AG04450 (cell line): ENCODE measurements at regions not wholly inside any gene's neighbourhood (a gene's known extent, or its start where the extent isn't known, plus 50 kb on each side); places are given as distances from the start of the nearest gene placed in this dataset.
"Not testable (repeated sequence)": the region's sequence is repeated elsewhere in the genome, so short reads cannot be mapped to it uniquely, and the experiment has no call there.

ENCODE experiments used
- CTCF ChIA-PET: fragments of 300-600, 350-600 bp; formaldehyde crosslinking; extraction: SDS; loops from one replicate; lab custom pipeline; 2022; ENCODE audit warnings: antibody characterized with exemption, inconsistent platforms; lab: Charles Lee
- POLR2A ChIA-PET: fragments of 350-600 bp; formaldehyde crosslinking; extraction: SDS; loops from one replicate; lab custom pipeline; 2021; ENCODE audit warnings: antibody characterized with exemption, inconsistent platforms; lab: Yijun Ruan, JAX
- DNase-seq: peaks from one replicate; pipeline ENCODE4 v3.0.0-alpha.2; 2011; ENCODE audit warnings: low read depth, low spot score
- H3K27ac ChIP-seq: one replicate; pipeline ENCODE4 v1.5.1; 2012; ENCODE audit warnings: low read depth, low read length, control low read depth
- H3K27me3 ChIP-seq: one replicate; pipeline ENCODE4 v1.6.0; 2012; ENCODE audit warnings: low read length; ENCODE audit not compliant: control insufficient read depth, insufficient read depth
- H3K4me3 ChIP-seq: 2 replicates; pipeline ENCODE4 v1.5.1; 2011; ENCODE audit warnings: mild to moderate bottlenecking, low read depth, low read length, control low read depth
- H3K9me3 ChIP-seq: 2 replicates; pipeline ENCODE4 v1.5.1; 2012; ENCODE audit warnings: low read length; ENCODE audit not compliant: control insufficient read depth, insufficient read depth
- TF ChIP-seq, protein P1 (sequence below): IDR thresholded peaks from 2 replicates; pipeline ENCODE4 v1.5.1; 2011; ENCODE audit warnings: low read depth, low read length, control low read depth, inconsistent platforms

DNA sequence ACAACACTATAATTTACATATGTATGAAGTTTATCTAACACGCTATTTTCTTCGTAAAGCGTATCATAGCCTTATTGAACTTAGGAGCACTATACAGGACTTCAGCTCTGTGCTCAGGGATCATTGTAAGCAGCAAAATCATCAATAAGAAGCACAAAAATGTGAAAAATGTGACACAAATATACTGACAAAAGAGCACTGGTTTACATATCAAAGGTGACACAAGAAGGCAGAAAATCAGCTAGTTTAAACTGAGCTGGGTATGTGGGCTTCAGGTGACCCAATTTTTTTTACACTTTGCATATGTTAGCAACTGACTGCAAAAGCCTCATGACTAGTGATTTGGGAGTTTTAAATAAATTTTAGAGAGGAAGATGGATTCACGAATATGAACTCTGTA is 215.2 kb upstream of the CHORDC1 start:
- TF ChIP-seq, protein P1, sequence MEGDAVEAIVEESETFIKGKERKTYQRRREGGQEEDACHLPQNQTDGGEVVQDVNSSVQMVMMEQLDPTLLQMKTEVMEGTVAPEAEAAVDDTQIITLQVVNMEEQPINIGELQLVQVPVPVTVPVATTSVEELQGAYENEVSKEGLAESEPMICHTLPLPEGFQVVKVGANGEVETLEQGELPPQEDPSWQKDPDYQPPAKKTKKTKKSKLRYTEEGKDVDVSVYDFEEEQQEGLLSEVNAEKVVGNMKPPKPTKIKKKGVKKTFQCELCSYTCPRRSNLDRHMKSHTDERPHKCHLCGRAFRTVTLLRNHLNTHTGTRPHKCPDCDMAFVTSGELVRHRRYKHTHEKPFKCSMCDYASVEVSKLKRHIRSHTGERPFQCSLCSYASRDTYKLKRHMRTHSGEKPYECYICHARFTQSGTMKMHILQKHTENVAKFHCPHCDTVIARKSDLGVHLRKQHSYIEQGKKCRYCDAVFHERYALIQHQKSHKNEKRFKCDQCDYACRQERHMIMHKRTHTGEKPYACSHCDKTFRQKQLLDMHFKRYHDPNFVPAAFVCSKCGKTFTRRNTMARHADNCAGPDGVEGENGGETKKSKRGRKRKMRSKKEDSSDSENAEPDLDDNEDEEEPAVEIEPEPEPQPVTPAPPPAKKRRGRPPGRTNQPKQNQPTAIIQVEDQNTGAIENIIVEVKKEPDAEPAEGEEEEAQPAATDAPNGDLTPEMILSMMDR, result no peak
- POLR2A ChIA-PET, result no interaction called here
- CTCF ChIA-PET, result no interaction called here
- H3K27ac ChIP-seq, result no peak overlapping the region
- no peaks in the 10 kb centered on the region for H3K27me3 ChIP-seq
- peaks cover 3% of the 10 kb centered on the region; the same call in 1 of the 2 replicates for H3K9me3 ChIP-seq
- no peak for DNase-seq
- H3K4me3 ChIP-seq, result no peak overlapping the region

GRCh38 chr11:90434858-90435257 is 212.0 kb upstream of the CHORDC1 start:
- Histone ChIP-seq H3K27ac (no peak overlapping the region), H3K9me3 (no peaks in the 10 kb centered on the region), H3K4me3 (no peak overlapping the region), H3K27me3 (no peaks in the 10 kb centered on the region)
- POLR2A ChIA-PET, result no interaction called here
- CTCF ChIA-PET, result no interaction called here
- DNase-seq, result no peak
- TF ChIP-seq, protein P1, result no peak

GRCh38 chr11:90428836-90429235 is 206.0 kb upstream of the CHORDC1 start:
- CTCF ChIA-PET, result no interaction called here

DNA sequence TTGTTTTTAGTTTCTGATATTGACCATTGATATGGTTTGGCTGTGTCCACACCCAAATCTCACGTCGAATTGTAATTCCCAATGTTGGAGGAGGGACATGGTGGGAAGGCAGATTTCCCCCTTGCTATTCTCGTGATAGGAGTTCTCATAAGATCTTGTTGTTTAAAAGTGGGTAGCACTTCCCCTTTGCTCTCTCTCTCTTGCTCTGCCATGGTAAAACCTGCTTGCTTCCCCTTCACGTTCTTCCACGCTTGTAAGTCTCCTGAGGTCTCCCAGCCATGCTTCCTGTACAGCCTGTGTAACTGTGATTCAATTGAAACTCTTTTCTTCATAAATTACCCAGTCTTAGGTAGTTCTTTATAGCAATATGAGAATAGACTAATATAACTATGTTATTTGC is 203.6 kb upstream of the CHORDC1 start:
- H3K9me3 ChIP-seq, result peaks cover 3% of the 10 kb centered on the region
- DNase-seq, result no peak
- ChIA-PET CTCF (no interaction called here), POLR2A (no interaction called here)
- H3K27me3 ChIP-seq, result no peaks in the 10 kb centered on the region
- no peak overlapping the region for H3K27ac ChIP-seq
- H3K4me3 ChIP-seq, result no peak overlapping the region
- TF ChIP-seq, protein P1, result no peak

More at GRCh38 chr11:90428836-90429235, 206.0 kb upstream of the CHORDC1 start:
- Histone ChIP-seq H3K27ac (no peak overlapping the region), H3K27me3 (no peaks in the 10 kb centered on the region), H3K9me3 (peaks cover 3% of the 10 kb centered on the region; the same call in 1 of the 2 replicates), H3K4me3 (no peak overlapping the region)
- DNase-seq, result no peak
- TF ChIP-seq, protein P1, result no peak
- POLR2A ChIA-PET, result no interaction called here

GRCh38 chr11:90423378-90423777 is 200.5 kb upstream of the CHORDC1 start:
- Histone ChIP-seq H3K27me3 (no peaks in the 10 kb centered on the region), H3K27ac (no peak overlapping the region), H3K4me3 (no peak overlapping the region), H3K9me3 (peaks cover 3% of the 10 kb centered on the region)
- TF ChIP-seq, protein P1, result no peak
- POLR2A ChIA-PET, result no interaction called here
- CTCF ChIA-PET, result no interaction called here
- no peak for DNase-seq

GRCh38 chr11:90422787-90423186 is 199.9 kb upstream of the CHORDC1 start:
- H3K9me3 ChIP-seq, H3K4me3 ChIP-seq, H3K27ac ChIP-seq, CTCF ChIA-PET, H3K27me3 ChIP-seq, DNase-seq, POLR2A ChIA-PET: not testable (repeated sequence)
